ENCODE measurements at regions not wholly inside any gene's neighbourhood (a gene's known extent, or its start where the extent isn't known, plus 50 kb on each side); places are given as distances from the start of the nearest gene placed in this dataset.

DNA sequence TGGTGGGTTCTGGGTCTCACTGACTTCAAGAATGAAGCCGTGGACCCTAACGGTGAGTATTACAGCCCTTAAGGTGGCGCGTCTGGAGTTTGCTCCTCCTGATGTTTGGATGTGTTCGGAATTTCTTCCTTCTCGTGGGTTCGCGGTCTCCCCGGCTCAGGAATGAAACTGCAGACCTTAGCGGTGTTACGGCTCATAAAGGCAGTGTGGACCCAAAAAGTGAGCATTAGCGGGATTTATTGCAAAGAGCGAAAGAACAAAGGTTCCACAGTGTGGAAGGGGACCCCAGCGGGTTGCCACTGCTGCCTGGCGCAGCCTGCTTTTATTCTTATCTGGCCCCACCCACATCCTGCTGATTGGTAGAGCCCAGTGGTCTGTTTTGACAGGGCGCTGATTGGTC lies 420.5 kb upstream of the BCHE start:
- TF ChIP-seq, protein P1, sequence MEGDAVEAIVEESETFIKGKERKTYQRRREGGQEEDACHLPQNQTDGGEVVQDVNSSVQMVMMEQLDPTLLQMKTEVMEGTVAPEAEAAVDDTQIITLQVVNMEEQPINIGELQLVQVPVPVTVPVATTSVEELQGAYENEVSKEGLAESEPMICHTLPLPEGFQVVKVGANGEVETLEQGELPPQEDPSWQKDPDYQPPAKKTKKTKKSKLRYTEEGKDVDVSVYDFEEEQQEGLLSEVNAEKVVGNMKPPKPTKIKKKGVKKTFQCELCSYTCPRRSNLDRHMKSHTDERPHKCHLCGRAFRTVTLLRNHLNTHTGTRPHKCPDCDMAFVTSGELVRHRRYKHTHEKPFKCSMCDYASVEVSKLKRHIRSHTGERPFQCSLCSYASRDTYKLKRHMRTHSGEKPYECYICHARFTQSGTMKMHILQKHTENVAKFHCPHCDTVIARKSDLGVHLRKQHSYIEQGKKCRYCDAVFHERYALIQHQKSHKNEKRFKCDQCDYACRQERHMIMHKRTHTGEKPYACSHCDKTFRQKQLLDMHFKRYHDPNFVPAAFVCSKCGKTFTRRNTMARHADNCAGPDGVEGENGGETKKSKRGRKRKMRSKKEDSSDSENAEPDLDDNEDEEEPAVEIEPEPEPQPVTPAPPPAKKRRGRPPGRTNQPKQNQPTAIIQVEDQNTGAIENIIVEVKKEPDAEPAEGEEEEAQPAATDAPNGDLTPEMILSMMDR (IDR thresholded peaks at IDR 0.05) = no peak
- TF ChIP-seq POLR2AphosphoS5 (IDR thresholded peaks at IDR 0.05; ENCODE audit: insufficient read depth in 1 of 2, low read depth in 1 of 2) = no peak

Measured in vagina (tissue), 2 donors.